ENCODE measurements at regions not wholly inside any gene's neighbourhood (a gene's known extent, or its start where the extent isn't known, plus 50 kb on each side); places are given as distances from the start of the nearest gene placed in this dataset.

GRCh38 chr7:148950806-148951205 lies 66.7 kb upstream of the EZH2 start:
- no peak for DNase-seq

DNA sequence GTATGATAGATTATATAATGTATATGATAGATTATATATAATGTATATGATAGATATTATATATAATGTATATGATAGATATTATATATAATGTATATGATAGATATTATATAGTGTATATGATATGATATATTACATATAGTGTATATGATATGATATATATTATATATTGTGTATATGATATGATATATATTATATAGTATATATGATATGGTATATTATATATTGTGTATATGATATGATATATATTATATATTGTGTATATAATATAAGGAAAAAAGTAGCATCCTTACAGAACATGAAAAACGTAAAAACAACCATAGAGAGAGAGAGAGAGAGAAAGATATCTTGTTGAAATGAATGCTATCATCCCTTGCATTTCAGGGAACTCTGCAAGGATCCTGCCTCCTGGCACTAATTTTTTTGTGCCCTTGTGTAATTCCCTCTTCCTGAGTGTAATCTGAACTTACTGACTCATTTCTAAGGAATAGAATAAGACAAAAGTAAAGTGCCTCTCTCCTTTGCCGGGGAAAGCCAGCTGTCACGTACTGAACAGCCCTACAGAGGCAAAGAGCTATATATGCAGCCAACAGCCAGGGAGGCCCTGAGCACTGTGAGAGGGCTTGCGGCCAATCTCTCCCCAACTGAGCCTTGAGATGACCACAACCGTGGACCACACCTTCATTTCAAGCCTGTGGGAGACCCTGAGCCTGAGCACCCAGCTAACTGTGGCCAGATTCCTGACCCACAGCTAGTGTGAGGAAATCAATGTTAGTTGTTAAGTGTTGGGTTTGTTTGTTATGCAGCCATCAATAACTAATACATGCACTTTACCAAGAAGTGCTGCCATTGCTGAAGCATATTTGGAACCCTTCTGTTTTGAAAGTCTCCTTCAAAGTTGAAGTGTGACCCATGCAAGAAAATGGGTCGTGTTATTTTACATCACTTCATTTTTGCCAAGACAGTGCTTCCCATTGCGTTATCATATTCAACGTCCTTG lies 61.1 kb upstream of the EZH2 start:
- DNase-seq, result no peak

GRCh38 chr7:148941598-148942275 lies 57.6 kb upstream of the EZH2 start:
- DNase-seq, result peak; percentile 80 to 85

- peak; percentile 80 to 85 for DNase-seq
Observed at GRCh38 chr7:148940702-148941597, 56.9 kb upstream of the EZH2 start.

DNA sequence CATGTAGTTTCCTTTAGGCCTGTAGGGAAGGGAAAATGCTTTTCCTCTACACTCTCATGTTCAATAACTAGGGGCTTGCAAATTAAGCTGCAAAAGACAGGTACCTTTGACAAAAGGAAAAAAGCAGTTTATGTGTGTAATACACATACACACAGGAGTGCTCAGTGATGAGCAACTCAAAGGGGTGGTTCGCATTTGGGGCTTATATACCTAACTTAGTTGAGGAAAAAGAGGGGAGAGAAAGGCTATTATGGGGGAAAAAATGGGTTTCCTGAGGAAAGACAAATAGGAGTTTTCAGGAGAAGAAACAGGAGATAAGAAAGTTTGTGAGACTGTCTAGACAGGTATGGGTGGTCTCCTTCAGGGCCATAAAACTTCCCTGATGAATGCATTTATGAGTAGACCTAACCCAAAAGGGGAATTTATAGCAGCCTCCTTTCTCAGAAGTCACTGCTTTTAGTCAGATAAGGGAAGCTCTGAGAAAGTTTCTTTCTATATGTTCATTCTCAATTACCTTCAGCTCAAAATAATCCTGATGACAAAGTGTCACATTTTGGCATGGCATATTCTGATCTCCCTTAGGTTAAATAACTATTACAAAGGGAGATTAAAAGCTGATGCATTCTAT lies 55.2 kb upstream of the EZH2 start:
- DNase-seq, result no peak

DNA sequence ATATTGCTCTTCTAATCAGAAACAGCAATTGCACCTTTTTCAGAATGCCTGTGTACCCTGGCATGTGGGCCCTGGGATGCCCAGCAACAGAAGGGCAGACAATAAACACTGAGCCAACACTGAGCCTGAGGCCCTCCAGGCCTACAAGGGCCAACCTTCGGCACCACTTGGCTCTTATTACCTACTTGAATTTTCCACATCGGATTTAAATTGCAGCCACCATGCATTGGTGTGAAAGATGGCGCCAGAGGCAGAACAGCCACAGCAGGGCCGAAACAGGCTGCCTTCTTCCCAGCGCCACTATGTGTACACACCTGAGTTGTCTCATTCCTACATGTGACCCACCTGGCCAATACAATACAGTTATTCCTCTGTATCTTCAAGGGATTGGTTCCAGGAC lies 51.4 kb upstream of the EZH2 start:
- DNase-seq, result no peak
